IPS-15b (cell line): ENCODE measurements at regions not wholly inside any gene's neighbourhood (a gene's known extent, or its start where the extent isn't known, plus 50 kb on each side); places are given as distances from the start of the nearest gene placed in this dataset.

Source experiments
- H3K27me3 ChIP-seq: one replicate; pipeline ENCODE4 v1.6.1; 2013; ENCODE audit warnings: low read length; ENCODE audit not compliant: control insufficient read depth, insufficient read depth
- H3K36me3 ChIP-seq: one replicate; pipeline ENCODE4 v1.6.1; 2013; ENCODE audit warnings: low read length; ENCODE audit not compliant: control insufficient read depth, insufficient read depth
- H3K4me1 ChIP-seq: one replicate; pipeline ENCODE4 v1.6.1; 2013; ENCODE audit warnings: mild to moderate bottlenecking, low read length; ENCODE audit not compliant: control insufficient read depth, insufficient read depth
- H3K4me3 ChIP-seq: one replicate; pipeline ENCODE4 v1.5.1; 2013; ENCODE audit warnings: low read depth, low read length
- H3K9ac ChIP-seq: one replicate; pipeline ENCODE4 v1.6.1; 2013; ENCODE audit warnings: low read depth, mild to moderate bottlenecking, low read length
- H3K9me3 ChIP-seq: one replicate; pipeline ENCODE4 v1.6.1; 2013; ENCODE audit warnings: mild to moderate bottlenecking, low read length; ENCODE audit not compliant: control insufficient read depth, insufficient read depth

GRCh38 chr9:26159575-26160392, 481.5 kb upstream of the TUSC1 start:
- Histone ChIP-seq H3K36me3 (no peaks in the 10 kb centered on the region), H3K27me3 (no peaks in the 10 kb centered on the region), H3K9me3 (no peaks in the 10 kb centered on the region), H3K4me1 (no peaks in the 10 kb centered on the region), H3K4me3 (no peak overlapping the region), H3K9ac (no peak overlapping the region)

- H3K36me3 ChIP-seq: no peaks in the 10 kb centered on the region
- H3K4me1 ChIP-seq: no peaks in the 10 kb centered on the region
- no peak overlapping the region for H3K4me3 ChIP-seq
- no peaks in the 10 kb centered on the region for H3K9me3 ChIP-seq
- no peaks in the 10 kb centered on the region for H3K27me3 ChIP-seq
- H3K9ac ChIP-seq: no peak overlapping the region
Measured at GRCh38 chr9:26158631-26159150, 480.4 kb upstream of the TUSC1 start.

- no peaks in the 10 kb centered on the region for H3K36me3 ChIP-seq
- peaks cover 9% of the 10 kb centered on the region for H3K4me1 ChIP-seq
- no peaks in the 10 kb centered on the region for H3K27me3 ChIP-seq
- no peaks in the 10 kb centered on the region for H3K9me3 ChIP-seq
- no peak overlapping the region for H3K4me3 ChIP-seq
- H3K9ac ChIP-seq: no peak overlapping the region
Measured at GRCh38 chr9:26157411-26157810, 479.2 kb upstream of the TUSC1 start.

- Histone ChIP-seq H3K9ac (no peak overlapping the region), H3K27me3 (no peaks in the 10 kb centered on the region), H3K9me3 (no peaks in the 10 kb centered on the region), H3K4me3 (no peak overlapping the region), H3K36me3 (no peaks in the 10 kb centered on the region), H3K4me1 (peaks cover 12% of the 10 kb centered on the region)
Measured at GRCh38 chr9:26152350-26152749, 474.1 kb upstream of the TUSC1 start.

- H3K9ac ChIP-seq: no peak overlapping the region
- H3K9me3 ChIP-seq: no peaks in the 10 kb centered on the region
- H3K4me3 ChIP-seq: no peak overlapping the region
- H3K4me1 ChIP-seq: peaks cover 9% of the 10 kb centered on the region
- H3K27me3 ChIP-seq: no peaks in the 10 kb centered on the region
- H3K36me3 ChIP-seq: no peaks in the 10 kb centered on the region
Measured at GRCh38 chr9:26148128-26148527, 469.9 kb upstream of the TUSC1 start.

- Histone ChIP-seq H3K4me3 (no peak overlapping the region), H3K9me3 (no peaks in the 10 kb centered on the region), H3K4me1 (no peaks in the 10 kb centered on the region), H3K36me3 (no peaks in the 10 kb centered on the region), H3K9ac (no peak overlapping the region), H3K27me3 (no peaks in the 10 kb centered on the region)
Measured at GRCh38 chr9:26145938-26146337, 467.7 kb upstream of the TUSC1 start.

- Histone ChIP-seq H3K36me3 (no peaks in the 10 kb centered on the region), H3K4me1 (no peaks in the 10 kb centered on the region), H3K9ac (no peak overlapping the region), H3K27me3 (no peaks in the 10 kb centered on the region), H3K4me3 (no peak overlapping the region), H3K9me3 (no peaks in the 10 kb centered on the region)
Measured at GRCh38 chr9:26142631-26143030, 464.4 kb upstream of the TUSC1 start.

- no peaks in the 10 kb centered on the region for H3K9me3 ChIP-seq
- H3K36me3 ChIP-seq: no peaks in the 10 kb centered on the region
- H3K4me1 ChIP-seq: no peaks in the 10 kb centered on the region
- no peaks in the 10 kb centered on the region for H3K27me3 ChIP-seq
- H3K9ac ChIP-seq: no peak overlapping the region
- no peak overlapping the region for H3K4me3 ChIP-seq
Measured at GRCh38 chr9:26142201-26142600, 464.0 kb upstream of the TUSC1 start.

- Histone ChIP-seq H3K4me1 (no peaks in the 10 kb centered on the region), H3K9ac (no peak overlapping the region), H3K9me3 (no peaks in the 10 kb centered on the region), H3K27me3 (no peaks in the 10 kb centered on the region), H3K36me3 (no peaks in the 10 kb centered on the region), H3K4me3 (no peak overlapping the region)
Measured at GRCh38 chr9:26133537-26133936, 455.3 kb upstream of the TUSC1 start.

- no peaks in the 10 kb centered on the region for H3K36me3 ChIP-seq
- no peak overlapping the region for H3K4me3 ChIP-seq
- no peaks in the 10 kb centered on the region for H3K27me3 ChIP-seq
- no peaks in the 10 kb centered on the region for H3K9me3 ChIP-seq
- no peaks in the 10 kb centered on the region for H3K4me1 ChIP-seq
- H3K9ac ChIP-seq: no peak overlapping the region
Measured at GRCh38 chr9:26132746-26133312, 454.6 kb upstream of the TUSC1 start.

GRCh38 chr9:26131886-26132285, 453.6 kb upstream of the TUSC1 start:
- H3K4me1 ChIP-seq: no peaks in the 10 kb centered on the region
- H3K36me3 ChIP-seq: no peaks in the 10 kb centered on the region
- no peak overlapping the region for H3K9ac ChIP-seq
- H3K4me3 ChIP-seq: no peak overlapping the region
- H3K9me3 ChIP-seq: no peaks in the 10 kb centered on the region
- no peaks in the 10 kb centered on the region for H3K27me3 ChIP-seq

- Histone ChIP-seq H3K36me3 (no peaks in the 10 kb centered on the region), H3K9me3 (no peaks in the 10 kb centered on the region), H3K4me1 (no peaks in the 10 kb centered on the region), H3K9ac (no peak overlapping the region), H3K4me3 (no peak overlapping the region), H3K27me3 (no peaks in the 10 kb centered on the region)
Measured at GRCh38 chr9:26129217-26129616, 451.0 kb upstream of the TUSC1 start.
